GM23338 (cell line): ENCODE measurements at regions not wholly inside any gene's neighbourhood (a gene's known extent, or its start where the extent isn't known, plus 50 kb on each side); places are given as distances from the start of the nearest gene placed in this dataset.
A peak's percentile ranks its signal among the peaks of the same experiment; 100 is the strongest.

Source experiments
- ATAC-seq: fragments of 200-7000 bp; cut with Tn5 transposase; 3 replicates; pipeline ENCODE4 v1.9.1; 2020
- DNase-seq: peaks from one replicate; pipeline ENCODE4 v3.0.0-alpha.2; 2015; ENCODE audit warnings: low spot score
- H2AFZ ChIP-seq: fragments of 200-600 bp; sonication (generic); 2 replicates; pipeline ENCODE4 v1.8.0; 2016; ENCODE audit warnings: antibody characterized with exemption, mild to moderate bottlenecking, moderate library complexity
- H3F3A ChIP-seq: fragments of 200-600 bp; sonication (generic); replicated peaks from 2 replicates; pipeline ENCODE4 v1.8.0; 2017; ENCODE audit warnings: antibody characterized with exemption, mixed run types, low read depth
- H3K27ac ChIP-seq: fragments of 200-600 bp; sonication (generic); 2 replicates; pipeline ENCODE4 v1.6.1; 2016; ENCODE audit warnings: low read depth
- H3K27me3 ChIP-seq: fragments of 200-600 bp; sonication (generic); 2 replicates; pipeline ENCODE4 v1.8.0; 2016; ENCODE audit warnings: mild to moderate bottlenecking, mixed run types, moderate library complexity; ENCODE audit not compliant: insufficient read depth
- H3K36me3 ChIP-seq: fragments of 200-600 bp; sonication (generic); 2 replicates; pipeline ENCODE4 v1.8.0; 2016; ENCODE audit warnings: mild to moderate bottlenecking; ENCODE audit not compliant: insufficient read depth
- H3K4me1 ChIP-seq: fragments of 200-600 bp; sonication (generic); 2 replicates; pipeline ENCODE4 v1.8.0; 2016; ENCODE audit warnings: mild to moderate bottlenecking, moderate library complexity; ENCODE audit not compliant: insufficient read depth
- H3K4me2 ChIP-seq: fragments of 200-600 bp; sonication (generic); 2 replicates; pipeline ENCODE4 v1.7.1; 2017; ENCODE audit warnings: mixed run types
- H3K4me3 ChIP-seq: fragments of 200-600 bp; sonication (generic); 2 replicates; pipeline ENCODE4 v1.6.1; 2016; ENCODE audit warnings: mixed run types
- H3K79me2 ChIP-seq: fragments of 200-600 bp; sonication (generic); replicated peaks from 2 replicates; pipeline ENCODE4 v1.8.0; 2017; ENCODE audit warnings: mild to moderate bottlenecking; ENCODE audit not compliant: insufficient read depth
- H3K9me2 ChIP-seq: fragments of 200-600 bp; sonication (generic); 2 replicates; pipeline ENCODE4 v1.8.0; 2017; ENCODE audit not compliant: insufficient read depth
- H4K20me1 ChIP-seq: fragments of 200-600 bp; sonication (generic); replicated peaks from 2 replicates; pipeline ENCODE4 v1.8.0; 2017; ENCODE audit warnings: mild to moderate bottlenecking; ENCODE audit not compliant: insufficient read depth
- H3K27ac Mint-ChIP-seq: 2 replicates; pipeline ENCODE4 v1.8.0; 2020; ENCODE audit warnings: inconsistent platforms, mild to moderate bottlenecking, moderate library complexity, mixed read lengths
- H3K27me3 Mint-ChIP-seq: 3 replicates; pipeline ENCODE4 v1.8.0; 2022; ENCODE audit warnings: low read depth, mild to moderate bottlenecking, moderate library complexity, mixed read lengths, inconsistent platforms; ENCODE audit not compliant: insufficient read depth, poor library complexity
- H3K36me3 Mint-ChIP-seq: 3 replicates; pipeline ENCODE4 v1.8.0; 2021; ENCODE audit warnings: low read depth, mild to moderate bottlenecking, inconsistent platforms, moderate library complexity, mixed read lengths
- H3K4me1 Mint-ChIP-seq: 3 replicates; pipeline ENCODE4 v1.8.0; 2020; ENCODE audit warnings: mild to moderate bottlenecking, inconsistent platforms, mixed read lengths
- H3K4me3 Mint-ChIP-seq: 3 replicates; pipeline ENCODE4 v1.8.0; 2021; ENCODE audit warnings: moderate library complexity, mild to moderate bottlenecking, inconsistent platforms, mixed read lengths
- H3K9me3 Mint-ChIP-seq: 3 replicates; pipeline ENCODE4 v1.8.0; 2020; ENCODE audit warnings: moderate library complexity, mild to moderate bottlenecking, inconsistent platforms, mixed read lengths
- CTCF ChIP-seq, 2 experiments: fragments of 200-600 bp in 1 of 2; sonication (generic) in 1 of 2; conservative IDR thresholded peaks; 2 replicates each; pipeline versions ENCODE4 v1.5.1 to v1.6.1; 2016 to 2017; ENCODE audit warnings: antibody characterized with exemption in 2 of 2, low read depth in 2 of 2, mild to moderate bottlenecking in 2 of 2, moderate library complexity in 1 of 2
- ETS1 ChIP-seq: IDR thresholded peaks from 2 replicates; pipeline ENCODE4 v1.6.1; 2016; ENCODE audit warnings: antibody characterized with exemption
- EZH2 ChIP-seq: fragments of 200-600 bp; sonication (generic); IDR thresholded peaks from one replicate; pipeline ENCODE4 v1.8.0; 2017; ENCODE audit warnings: antibody characterized with exemption, mild to moderate bottlenecking, low read depth; ENCODE audit not compliant: unreplicated experiment
- EZH2phosphoT487 ChIP-seq: fragments of 200-600 bp; sonication (generic); IDR thresholded peaks from one replicate; pipeline ENCODE4 v1.8.1; 2018; ENCODE audit warnings: antibody characterized with exemption; ENCODE audit not compliant: unreplicated experiment
- NANOG ChIP-seq: IDR thresholded peaks from 2 replicates; pipeline ENCODE4 v1.6.1; 2016; ENCODE audit warnings: antibody characterized with exemption, borderline replicate concordance
- REST ChIP-seq: IDR thresholded peaks from one replicate; pipeline ENCODE4 v1.6.1; 2018; ENCODE audit warnings: antibody characterized with exemption; ENCODE audit not compliant: unreplicated experiment
- STAT1 ChIP-seq: IDR thresholded peaks from one replicate; pipeline ENCODE4 v1.6.1; 2016; ENCODE audit warnings: antibody characterized with exemption; ENCODE audit not compliant: unreplicated experiment
- ZNF331 ChIP-seq: fragments of 250-450 bp; sonication (Bioruptor Pico); IDR thresholded peaks from 2 replicates; pipeline ENCODE4 v1.5.0; 2020; ENCODE audit warnings: low read depth, mild to moderate bottlenecking, moderate library complexity
- ZNF462 ChIP-seq: fragments of 250-450 bp; sonication (Bioruptor Pico); IDR thresholded peaks from 2 replicates; pipeline ENCODE4 v1.5.0; 2020; ENCODE audit warnings: mild to moderate bottlenecking, moderate library complexity

DNA sequence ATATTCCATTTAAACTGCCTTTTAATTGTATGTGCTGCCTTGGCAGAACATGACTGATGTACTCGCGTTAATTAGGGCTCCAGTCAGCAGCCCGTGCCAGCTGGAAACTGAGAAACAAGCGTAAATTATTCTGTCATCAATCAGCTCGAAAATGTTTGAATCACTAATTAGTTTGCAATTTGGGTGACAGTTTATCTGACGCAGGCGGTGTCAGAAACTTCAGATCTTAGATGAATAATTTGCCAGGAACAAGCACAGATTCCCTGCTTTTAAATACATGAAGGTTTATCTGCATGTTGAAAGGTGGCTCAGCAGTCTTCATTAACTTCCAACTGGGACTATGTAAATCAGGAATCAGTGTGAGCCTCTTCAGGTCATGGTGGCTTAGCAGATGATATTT is 176.0 kb upstream of the TLE4 start:
- Histone ChIP-seq H3K9me2 (no peaks in the 10 kb centered on the region), H3K79me2 (no peaks in the 10 kb centered on the region), H3K4me3 (peak overlapping the region; percentile 21; the same call in 1 of the 2 replicates), H3K27ac (no peak overlapping the region), H4K20me1 (no peaks in the 10 kb centered on the region; the same call in 1 of the 2 replicates), H3K4me2 (peak overlapping the region; percentile 31), H3K27me3 (no peaks in the 10 kb centered on the region), H2AFZ (no peak overlapping the region), H3F3A (no peaks in the 10 kb centered on the region), H3K4me1 (peaks cover 17% of the 10 kb centered on the region), H3K36me3 (no peaks in the 10 kb centered on the region)
- TF ChIP-seq NANOG (peak; percentile 70), ETS1 (no peak)
- no peaks in the 10 kb centered on the region; the same call in 2 of the 3 replicates for H3K9me3 Mint-ChIP-seq
- ATAC-seq (peak; percentile 88), DNase-seq (peak; percentile 25)
- peak overlapping the region; percentile 49 for H3K4me3 Mint-ChIP-seq
- no peak overlapping the region for H3K27ac Mint-ChIP-seq
- H3K27me3 Mint-ChIP-seq = no peaks in the 10 kb centered on the region
- no peaks in the 10 kb centered on the region for H3K36me3 Mint-ChIP-seq
- peaks cover 25% of the 10 kb centered on the region for H3K4me1 Mint-ChIP-seq

- H3K4me3 ChIP-seq = no peak overlapping the region
- DNase-seq = no peak
- TF ChIP-seq REST (no peak), NANOG (no peak), ZNF462 (CRISPR knock-in tag) (no peak), STAT1 (no peak), ZNF331 (CRISPR knock-in tag) (no peak), CTCF (conservative IDR thresholded peaks at IDR 0.05; ENCODE audit: low read depth in 2 of 2) (no peak), EZH2phosphoT487 (no peak), EZH2 (no peak)
These were observed 175.6 kb upstream of the TLE4 start for GRCh38 chr9:79396168-79396567.

More at GRCh38 chr9:79396168-79396567, 175.6 kb upstream of the TLE4 start:
- H4K20me1 ChIP-seq = no peaks in the 10 kb centered on the region; the same call in 1 of the 2 replicates
- no peak for ATAC-seq
- no peak overlapping the region for H2AFZ ChIP-seq
- Mint-ChIP-seq H3K4me3 (no peak overlapping the region), H3K27ac (no peak overlapping the region), H3K27me3 (no peaks in the 10 kb centered on the region), H3K9me3 (no peaks in the 10 kb centered on the region; the same call in 2 of the 3 replicates), H3K36me3 (no peaks in the 10 kb centered on the region), H3K4me1 (peaks cover 25% of the 10 kb centered on the region)
- H3K27ac ChIP-seq = no peak overlapping the region
- H3F3A ChIP-seq = no peaks in the 10 kb centered on the region
- no peaks in the 10 kb centered on the region for H3K36me3 ChIP-seq
- no peaks in the 10 kb centered on the region for H3K79me2 ChIP-seq
- no peaks in the 10 kb centered on the region for H3K27me3 ChIP-seq
- no peaks in the 10 kb centered on the region for H3K9me2 ChIP-seq
- peak overlapping the region; percentile 31; the same call in 1 of the 2 replicates for H3K4me2 ChIP-seq
- peaks cover 17% of the 10 kb centered on the region for H3K4me1 ChIP-seq
